Body of pancreas (tissue), 4 donors: ENCODE measurements at regions not wholly inside any gene's neighbourhood (a gene's known extent, or its start where the extent isn't known, plus 50 kb on each side); places are given as distances from the start of the nearest gene placed in this dataset.

Experiments used
- POLR2A ChIP-seq, 3 donors: fragments of 450-650 bp; IDR thresholded peaks; one replicate each; pipeline ENCODE4 v1.6.1; 2016; ENCODE audit warnings: antibody characterized with exemption in 3 of 3, mild to moderate bottlenecking in 2 of 3
- TF ChIP-seq, protein P1 (sequence below), 7 experiments: fragments of 450-650 bp in 4 of 7; fragments of 200-600 bp in 3 of 7; sonication (generic) in 3 of 7; IDR thresholded peaks; one replicate each; pipeline ENCODE4 v1.5.1; 2016 to 2019; ENCODE audit warnings: antibody characterized with exemption in 7 of 7

GRCh38 chr11:25992294-25992693 is 339.6 kb upstream of the ANO3 start:
- TF ChIP-seq, protein P1, sequence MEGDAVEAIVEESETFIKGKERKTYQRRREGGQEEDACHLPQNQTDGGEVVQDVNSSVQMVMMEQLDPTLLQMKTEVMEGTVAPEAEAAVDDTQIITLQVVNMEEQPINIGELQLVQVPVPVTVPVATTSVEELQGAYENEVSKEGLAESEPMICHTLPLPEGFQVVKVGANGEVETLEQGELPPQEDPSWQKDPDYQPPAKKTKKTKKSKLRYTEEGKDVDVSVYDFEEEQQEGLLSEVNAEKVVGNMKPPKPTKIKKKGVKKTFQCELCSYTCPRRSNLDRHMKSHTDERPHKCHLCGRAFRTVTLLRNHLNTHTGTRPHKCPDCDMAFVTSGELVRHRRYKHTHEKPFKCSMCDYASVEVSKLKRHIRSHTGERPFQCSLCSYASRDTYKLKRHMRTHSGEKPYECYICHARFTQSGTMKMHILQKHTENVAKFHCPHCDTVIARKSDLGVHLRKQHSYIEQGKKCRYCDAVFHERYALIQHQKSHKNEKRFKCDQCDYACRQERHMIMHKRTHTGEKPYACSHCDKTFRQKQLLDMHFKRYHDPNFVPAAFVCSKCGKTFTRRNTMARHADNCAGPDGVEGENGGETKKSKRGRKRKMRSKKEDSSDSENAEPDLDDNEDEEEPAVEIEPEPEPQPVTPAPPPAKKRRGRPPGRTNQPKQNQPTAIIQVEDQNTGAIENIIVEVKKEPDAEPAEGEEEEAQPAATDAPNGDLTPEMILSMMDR (IDR thresholded peaks at IDR 0.05) = no peak
- TF ChIP-seq POLR2A (IDR thresholded peaks at IDR 0.05) = no peak
